HG03280 (cell line): ENCODE measurements at regions not wholly inside any gene's neighbourhood (a gene's known extent, or its start where the extent isn't known, plus 50 kb on each side); places are given as distances from the start of the nearest gene placed in this dataset.
"Not testable (repeated sequence)": the region's sequence is repeated elsewhere in the genome, so short reads cannot be mapped to it uniquely, and the experiment has no call there.

ENCODE experiments used
- ATAC-seq: cut with Tn5 transposase; IDR thresholded peaks from one replicate; pipeline ENCODE4 v1.9.1; 2021; ENCODE audit warnings: mild to moderate bottlenecking, moderate library complexity; ENCODE audit not compliant: unreplicated experiment

- no peak for ATAC-seq
These were observed 914.5 kb downstream of the NLGN4X start for GRCh38 chrX:5314148-5314547.

GRCh38 chrX:5307416-5307815, 921.3 kb downstream of the NLGN4X start:
- no peak for ATAC-seq

- no peak for ATAC-seq
These were observed 922.0 kb downstream of the NLGN4X start for GRCh38 chrX:5306654-5307121.

- ATAC-seq = no peak
These were observed 923.2 kb downstream of the NLGN4X start for GRCh38 chrX:5305452-5305851.

DNA sequence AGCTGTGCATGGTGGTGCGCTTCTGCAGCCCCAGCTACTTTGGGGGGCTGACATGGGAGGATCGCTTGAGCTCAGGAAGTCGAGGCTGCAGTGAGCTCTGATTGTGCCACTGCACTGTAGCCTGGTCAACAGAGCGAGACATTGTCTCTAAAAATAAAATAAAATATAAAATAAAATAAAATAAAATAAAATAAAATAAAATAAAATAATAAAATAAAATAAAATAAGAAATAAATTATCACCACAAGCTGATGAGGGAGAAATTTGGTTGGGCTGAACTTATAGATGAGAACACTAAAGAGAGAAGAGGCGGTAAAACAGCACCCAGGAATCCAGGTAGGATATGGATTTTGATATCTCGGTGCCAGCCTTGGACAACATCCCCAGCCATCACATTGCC, 933.7 kb downstream of the NLGN4X start:
- ATAC-seq = no peak

GRCh38 chrX:5290635-5291034, 938.0 kb downstream of the NLGN4X start:
- no peak for ATAC-seq

DNA sequence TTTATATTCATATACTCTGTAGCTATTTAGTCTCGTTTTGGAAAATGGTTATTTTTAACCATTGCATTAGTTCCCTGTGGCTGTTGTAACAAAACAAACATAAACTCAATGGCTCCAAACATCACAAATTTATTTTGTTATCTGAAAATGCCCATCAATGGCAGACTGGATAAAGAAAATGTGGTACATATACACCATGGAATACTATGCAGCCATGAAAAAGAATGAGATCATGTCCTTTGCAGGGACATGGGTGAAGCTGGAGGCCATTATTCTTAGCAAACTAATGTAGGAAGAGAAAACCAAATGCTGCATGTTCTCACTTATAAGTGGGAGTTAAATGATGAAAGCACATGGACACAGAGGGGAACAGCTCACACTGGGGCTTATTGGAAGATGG, 938.7 kb downstream of the NLGN4X start:
- ATAC-seq = not testable (repeated sequence)

DNA sequence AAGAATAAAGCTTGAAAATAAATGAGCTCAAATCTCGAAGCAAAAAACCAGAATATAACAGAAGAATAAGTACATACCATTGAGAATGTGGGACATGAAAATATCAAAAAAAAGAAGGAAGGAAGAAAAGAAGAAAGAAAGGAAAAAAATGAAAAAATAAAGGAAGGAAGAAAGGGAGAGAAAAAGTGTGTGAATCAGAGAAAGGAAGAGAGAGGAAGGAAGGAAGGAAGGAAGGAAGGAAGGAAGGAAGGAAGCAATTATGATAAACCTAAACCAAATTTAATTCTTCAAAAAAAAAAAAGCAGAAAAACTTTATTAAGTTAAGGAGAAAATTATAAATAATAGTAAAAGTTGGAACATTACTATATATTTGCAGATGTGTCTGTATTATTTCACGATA, 949.8 kb downstream of the NLGN4X start:
- no peak for ATAC-seq

- no peak for ATAC-seq
These were observed 963.3 kb downstream of the NLGN4X start for GRCh38 chrX:5265324-5265850.

- ATAC-seq = no peak
These were observed 978.6 kb downstream of the NLGN4X start for GRCh38 chrX:5250106-5250505.

DNA sequence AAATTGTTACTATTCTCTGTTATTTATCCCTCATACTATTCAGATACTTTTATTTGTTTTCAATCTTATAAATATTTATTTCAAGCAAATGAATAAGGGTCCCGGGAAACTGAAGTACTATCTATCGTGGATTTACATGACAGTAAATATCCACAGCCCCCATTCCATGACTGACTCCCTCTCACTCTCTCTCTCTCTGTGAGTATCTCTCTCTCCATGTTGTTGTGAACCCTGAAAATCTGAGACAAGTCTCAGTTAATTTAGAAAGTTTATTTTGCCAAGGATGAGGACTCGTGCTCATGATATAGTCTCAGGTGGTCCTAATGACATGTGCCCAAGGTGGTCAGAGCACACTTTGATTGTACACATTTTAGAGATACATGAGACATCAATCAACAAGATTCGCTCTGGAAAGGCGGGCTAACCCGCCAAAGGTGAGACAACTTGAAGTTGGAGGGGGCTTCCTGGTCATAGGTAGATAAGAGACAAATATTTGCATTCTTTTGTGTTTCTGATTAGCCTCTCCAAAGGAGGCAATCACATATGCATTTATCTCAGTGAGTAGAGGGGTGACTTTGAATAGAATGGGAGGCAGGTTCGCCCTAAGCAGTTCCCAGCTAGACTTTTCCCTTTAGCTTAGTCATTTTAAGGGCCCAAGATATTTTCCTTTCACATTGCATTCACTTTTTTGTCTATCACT, 986.4 kb downstream of the NLGN4X start:
- ATAC-seq = no peak

DNA sequence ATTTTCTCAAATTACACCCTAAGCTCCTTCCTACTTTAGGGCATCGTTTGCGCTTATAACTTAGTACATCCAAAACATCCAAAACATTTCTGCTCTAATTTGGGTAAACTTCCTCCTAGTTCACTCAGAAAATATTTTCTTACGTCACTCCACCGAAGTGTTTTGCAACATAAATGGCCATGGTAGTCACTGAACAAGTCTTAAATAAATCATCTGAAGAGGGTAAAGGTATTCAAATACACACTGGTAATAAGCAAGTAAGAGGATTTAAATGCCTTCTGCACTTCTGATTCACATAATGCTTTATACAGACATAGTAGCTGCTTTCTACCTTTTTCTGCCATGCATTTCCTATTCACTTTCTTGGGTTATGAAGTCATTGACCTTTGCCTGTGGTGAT, 991.9 kb downstream of the NLGN4X start:
- ATAC-seq = no peak

DNA sequence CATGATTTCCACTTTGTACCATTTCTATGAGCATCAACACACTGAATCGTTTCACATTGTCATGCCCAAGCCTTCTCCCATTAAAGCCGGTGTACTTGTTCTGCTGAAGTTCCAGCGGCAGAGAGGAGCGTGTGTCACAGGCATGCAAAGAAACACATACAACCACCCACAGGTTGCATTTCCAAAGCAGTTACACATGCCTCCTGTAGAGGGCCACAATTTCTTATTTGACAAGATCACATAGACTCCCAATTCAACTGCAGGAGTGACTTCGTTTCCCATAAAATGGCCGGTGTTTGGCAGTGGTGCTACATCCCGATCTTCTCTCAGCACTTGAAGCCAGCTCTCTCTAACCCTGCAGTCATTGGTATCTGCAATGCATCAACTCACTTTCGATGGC, 992.6 kb downstream of the NLGN4X start:
- no peak for ATAC-seq

GRCh38 chrX:5233830-5234229, 994.8 kb downstream of the NLGN4X start:
- ATAC-seq = no peak

- no peak for ATAC-seq
These were observed 1008.2 kb downstream of the NLGN4X start for GRCh38 chrX:5220421-5220820.

GRCh38 chrX:5194806-5195205, 1033.9 kb downstream of the NLGN4X start:
- ATAC-seq = no peak

GRCh38 chrX:5180135-5180741, 1048.4 kb downstream of the NLGN4X start:
- ATAC-seq = no peak

DNA sequence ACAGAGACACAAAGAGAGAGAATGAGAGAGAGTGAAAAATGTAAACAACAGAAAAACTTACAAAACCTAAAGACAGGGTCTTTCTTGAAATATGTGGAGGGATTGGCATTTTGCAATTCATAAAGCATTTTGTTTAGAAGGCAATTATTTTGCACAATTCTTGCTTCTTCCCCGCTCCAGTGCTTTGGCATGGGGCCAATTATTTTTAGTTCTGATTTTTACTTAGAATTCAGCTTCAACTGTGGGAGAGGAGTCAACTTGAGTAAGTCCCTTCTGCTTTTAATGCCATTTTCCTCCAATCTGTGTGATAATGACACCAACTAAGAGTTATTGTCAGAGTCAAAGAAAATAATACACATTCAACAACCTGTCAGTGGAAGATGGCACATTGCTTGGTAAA, 1051.9 kb downstream of the NLGN4X start:
- no peak for ATAC-seq

- ATAC-seq = no peak
These were observed 1065.0 kb downstream of the NLGN4X start for GRCh38 chrX:5163663-5164062.

DNA sequence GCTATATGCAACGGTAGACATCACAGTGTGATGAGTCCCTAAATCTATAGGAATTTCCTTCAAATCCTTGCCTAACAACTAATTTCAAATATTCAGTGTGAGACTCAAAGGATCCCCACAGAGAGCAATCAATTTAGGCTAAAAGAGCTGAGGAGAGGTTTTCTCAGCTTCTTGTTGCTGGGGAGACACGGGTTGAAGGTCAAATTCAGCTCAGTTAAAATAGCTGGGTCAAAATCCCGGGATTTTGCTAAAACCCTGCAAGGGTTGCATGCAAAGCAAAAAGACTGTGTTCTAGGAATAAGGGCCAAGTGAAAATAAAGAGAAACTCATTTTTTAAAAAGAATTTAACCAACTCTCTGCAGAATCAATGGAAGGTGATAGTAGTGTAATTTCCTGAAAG, 1073.4 kb downstream of the NLGN4X start:
- ATAC-seq = no peak

DNA sequence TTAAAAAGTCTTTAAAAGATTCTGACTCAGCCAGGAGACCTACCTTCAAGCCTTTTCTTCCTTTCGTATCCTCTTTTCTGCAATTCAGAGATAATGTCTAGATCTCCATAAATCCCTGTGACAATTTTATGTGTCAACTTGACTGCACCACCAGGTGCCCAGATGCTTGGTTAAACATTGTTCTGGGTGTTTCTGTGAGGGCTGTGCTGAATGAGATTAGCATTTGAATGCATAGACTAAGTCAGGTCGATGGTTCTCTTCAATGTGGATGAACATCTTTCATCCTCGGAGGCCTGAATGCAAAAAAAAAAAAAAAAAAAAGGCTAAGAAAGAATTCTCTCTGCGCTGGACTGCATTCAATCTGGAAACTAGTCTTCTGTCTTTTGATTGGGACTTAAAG, 1082.7 kb downstream of the NLGN4X start:
- no peak for ATAC-seq

DNA sequence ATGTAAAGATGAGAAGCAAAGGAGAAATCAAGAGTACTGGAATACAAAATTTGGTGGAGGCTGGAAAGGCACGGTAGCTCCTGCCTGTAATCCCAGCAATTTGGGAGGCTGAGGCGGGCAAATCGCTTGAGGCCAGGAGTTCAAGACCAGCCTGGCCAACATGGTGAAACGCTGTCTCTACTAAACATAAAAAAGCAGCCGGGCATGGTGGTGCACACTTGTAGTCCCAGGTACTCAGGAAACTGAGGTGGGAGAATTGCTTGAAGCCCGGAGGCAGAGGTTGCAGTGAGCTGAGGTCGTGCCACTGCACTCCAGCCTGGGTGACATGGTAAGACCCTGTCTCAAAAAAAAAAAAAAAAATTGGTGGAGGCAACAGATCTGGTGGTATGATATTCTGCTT, 1086.0 kb downstream of the NLGN4X start:
- no peak for ATAC-seq
